Peyer's patch (tissue), 4 donors: ENCODE measurements at regions not wholly inside any gene's neighbourhood (a gene's known extent, or its start where the extent isn't known, plus 50 kb on each side); places are given as distances from the start of the nearest gene placed in this dataset.

ENCODE experiments used
- POLR2A ChIP-seq, 2 donors: fragments of 450-650 bp; IDR thresholded peaks; one replicate each; pipeline ENCODE4 v1.5.1; 2017; ENCODE audit warnings: antibody characterized with exemption in 2 of 2, mild to moderate bottlenecking in 2 of 2, moderate library complexity in 2 of 2
- TF ChIP-seq, protein P1 (sequence below), 6 experiments: fragments of 450-650 bp in 4 of 6; fragments of 200-600 bp in 2 of 6; sonication (generic) in 1 of 6; IDR thresholded peaks; one replicate each; pipeline ENCODE4 v1.5.1; 2017 to 2019; ENCODE audit warnings: antibody characterized with exemption in 6 of 6, mild to moderate bottlenecking in 3 of 6, moderate library complexity in 1 of 6

DNA sequence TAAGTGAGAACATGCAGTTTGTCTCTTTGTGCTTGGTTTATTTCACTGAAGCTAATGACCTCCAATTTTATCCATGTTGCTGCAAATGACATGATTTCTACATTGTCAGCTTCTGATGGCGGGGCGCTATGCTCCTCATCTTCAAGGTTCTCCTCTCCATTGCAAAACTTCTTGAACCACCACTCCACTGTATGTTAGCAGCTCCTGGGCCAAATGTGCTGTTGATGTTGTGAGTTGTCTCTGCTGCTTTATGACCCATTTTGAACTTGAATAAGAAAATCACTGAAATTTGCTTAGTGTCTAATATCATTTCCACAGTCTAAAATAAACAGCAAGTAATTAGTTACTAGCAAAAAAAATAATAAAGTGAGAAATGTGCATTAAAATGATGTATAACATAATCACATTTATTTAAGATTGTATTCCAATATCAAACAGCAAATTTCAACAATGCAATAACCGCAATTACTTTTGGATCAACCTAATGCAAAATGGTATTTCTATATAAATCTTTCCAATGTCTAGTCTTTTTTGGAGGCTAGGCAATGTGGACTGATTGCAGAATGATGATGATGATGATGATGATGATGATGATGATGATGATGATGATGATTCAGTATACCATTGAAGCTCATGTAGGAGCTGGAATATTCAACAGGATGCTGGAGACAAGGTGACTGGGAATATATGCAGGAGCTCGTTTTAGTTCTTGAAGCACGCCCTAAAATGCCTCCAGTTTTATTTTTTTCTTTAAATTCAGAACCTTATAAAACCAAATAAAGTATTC lies 304.9 kb upstream of the KYNU start:
- TF ChIP-seq, protein P1, sequence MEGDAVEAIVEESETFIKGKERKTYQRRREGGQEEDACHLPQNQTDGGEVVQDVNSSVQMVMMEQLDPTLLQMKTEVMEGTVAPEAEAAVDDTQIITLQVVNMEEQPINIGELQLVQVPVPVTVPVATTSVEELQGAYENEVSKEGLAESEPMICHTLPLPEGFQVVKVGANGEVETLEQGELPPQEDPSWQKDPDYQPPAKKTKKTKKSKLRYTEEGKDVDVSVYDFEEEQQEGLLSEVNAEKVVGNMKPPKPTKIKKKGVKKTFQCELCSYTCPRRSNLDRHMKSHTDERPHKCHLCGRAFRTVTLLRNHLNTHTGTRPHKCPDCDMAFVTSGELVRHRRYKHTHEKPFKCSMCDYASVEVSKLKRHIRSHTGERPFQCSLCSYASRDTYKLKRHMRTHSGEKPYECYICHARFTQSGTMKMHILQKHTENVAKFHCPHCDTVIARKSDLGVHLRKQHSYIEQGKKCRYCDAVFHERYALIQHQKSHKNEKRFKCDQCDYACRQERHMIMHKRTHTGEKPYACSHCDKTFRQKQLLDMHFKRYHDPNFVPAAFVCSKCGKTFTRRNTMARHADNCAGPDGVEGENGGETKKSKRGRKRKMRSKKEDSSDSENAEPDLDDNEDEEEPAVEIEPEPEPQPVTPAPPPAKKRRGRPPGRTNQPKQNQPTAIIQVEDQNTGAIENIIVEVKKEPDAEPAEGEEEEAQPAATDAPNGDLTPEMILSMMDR (IDR thresholded peaks at IDR 0.05), result no peak
- TF ChIP-seq POLR2A (IDR thresholded peaks at IDR 0.05), result no peak
